Activated naive CD4-positive, alpha-beta T cell treated with anti-CD3 and anti-CD28 coated beads, Interleukin-2, amount 50 U/mL, for 24 hours (primary cell): ENCODE measurements at regions not wholly inside any gene's neighbourhood (a gene's known extent, or its start where the extent isn't known, plus 50 kb on each side); places are given as distances from the start of the nearest gene placed in this dataset.

Source experiments
- H3K27ac Mint-ChIP-seq: one replicate; pipeline ENCODE4 v1.8.0; 2021; ENCODE audit warnings: mild to moderate bottlenecking, mixed read lengths
- H3K27me3 Mint-ChIP-seq: one replicate; pipeline ENCODE4 v1.8.0; 2021; ENCODE audit warnings: mixed read lengths
- H3K36me3 Mint-ChIP-seq: one replicate; pipeline ENCODE4 v1.8.0; 2021; ENCODE audit warnings: mixed read lengths
- H3K4me1 Mint-ChIP-seq: one replicate; pipeline ENCODE4 v1.8.0; 2021; ENCODE audit warnings: mixed read lengths
- H3K4me3 Mint-ChIP-seq: one replicate; pipeline ENCODE4 v1.8.0; 2021; ENCODE audit warnings: mild to moderate bottlenecking, mixed read lengths
- H3K9me3 Mint-ChIP-seq: one replicate; pipeline ENCODE4 v1.8.0; 2021; ENCODE audit warnings: mixed read lengths

- H3K4me3 Mint-ChIP-seq: no peak overlapping the region
- no peaks in the 10 kb centered on the region for H3K9me3 Mint-ChIP-seq
- H3K27ac Mint-ChIP-seq: no peak overlapping the region
- no peaks in the 10 kb centered on the region for H3K27me3 Mint-ChIP-seq
- no peaks in the 10 kb centered on the region for H3K36me3 Mint-ChIP-seq
- H3K4me1 Mint-ChIP-seq: no peaks in the 10 kb centered on the region
These were observed 255.0 kb upstream of the SP8 start for GRCh38 chr7:21041666-21042065.

- H3K9me3 Mint-ChIP-seq: no peaks in the 10 kb centered on the region
- no peaks in the 10 kb centered on the region for H3K4me1 Mint-ChIP-seq
- H3K4me3 Mint-ChIP-seq: no peak overlapping the region
These were observed 257.7 kb upstream of the SP8 start for GRCh38 chr7:21044384-21044783.

GRCh38 chr7:21044913-21045568 is 258.4 kb upstream of the SP8 start:
- H3K9me3 Mint-ChIP-seq: no peaks in the 10 kb centered on the region
- no peaks in the 10 kb centered on the region for H3K4me1 Mint-ChIP-seq
- no peak overlapping the region for H3K27ac Mint-ChIP-seq
- no peaks in the 10 kb centered on the region for H3K36me3 Mint-ChIP-seq
- no peaks in the 10 kb centered on the region for H3K27me3 Mint-ChIP-seq
- H3K4me3 Mint-ChIP-seq: no peak overlapping the region

More at GRCh38 chr7:21044384-21044783, 257.7 kb upstream of the SP8 start:
- Mint-ChIP-seq H3K36me3 (no peaks in the 10 kb centered on the region), H3K27ac (no peak overlapping the region), H3K27me3 (no peaks in the 10 kb centered on the region)

- H3K27ac Mint-ChIP-seq: no peak overlapping the region
- H3K27me3 Mint-ChIP-seq: no peaks in the 10 kb centered on the region
- no peaks in the 10 kb centered on the region for H3K36me3 Mint-ChIP-seq
- no peaks in the 10 kb centered on the region for H3K4me1 Mint-ChIP-seq
- no peak overlapping the region for H3K4me3 Mint-ChIP-seq
- no peaks in the 10 kb centered on the region for H3K9me3 Mint-ChIP-seq
These were observed 265.2 kb upstream of the SP8 start for GRCh38 chr7:21051865-21052264.

GRCh38 chr7:21054427-21055112 is 267.9 kb upstream of the SP8 start:
- Mint-ChIP-seq H3K27me3 (peaks cover 2% of the 10 kb centered on the region), H3K27ac (no peak overlapping the region), H3K9me3 (no peaks in the 10 kb centered on the region), H3K36me3 (no peaks in the 10 kb centered on the region), H3K4me1 (no peaks in the 10 kb centered on the region), H3K4me3 (no peak overlapping the region)

GRCh38 chr7:21059069-21059468 is 272.4 kb upstream of the SP8 start:
- Mint-ChIP-seq H3K4me3 (no peak overlapping the region), H3K4me1 (no peaks in the 10 kb centered on the region), H3K36me3 (no peaks in the 10 kb centered on the region), H3K27ac (no peak overlapping the region), H3K9me3 (no peaks in the 10 kb centered on the region), H3K27me3 (peaks cover 2% of the 10 kb centered on the region)

GRCh38 chr7:21063106-21063505 is 276.4 kb upstream of the SP8 start:
- Mint-ChIP-seq H3K27ac (no peak overlapping the region), H3K27me3 (peaks cover 2% of the 10 kb centered on the region), H3K4me1 (no peaks in the 10 kb centered on the region), H3K4me3 (no peak overlapping the region), H3K9me3 (no peaks in the 10 kb centered on the region), H3K36me3 (no peaks in the 10 kb centered on the region)

GRCh38 chr7:21064698-21065648 is 278.3 kb upstream of the SP8 start:
- no peaks in the 10 kb centered on the region for H3K27me3 Mint-ChIP-seq
- H3K9me3 Mint-ChIP-seq: no peaks in the 10 kb centered on the region
- no peak overlapping the region for H3K27ac Mint-ChIP-seq
- no peaks in the 10 kb centered on the region for H3K36me3 Mint-ChIP-seq
- no peak overlapping the region for H3K4me3 Mint-ChIP-seq
- no peaks in the 10 kb centered on the region for H3K4me1 Mint-ChIP-seq

- H3K27me3 Mint-ChIP-seq: no peaks in the 10 kb centered on the region
- no peaks in the 10 kb centered on the region for H3K4me1 Mint-ChIP-seq
- no peaks in the 10 kb centered on the region for H3K36me3 Mint-ChIP-seq
- H3K4me3 Mint-ChIP-seq: no peak overlapping the region
- no peaks in the 10 kb centered on the region for H3K9me3 Mint-ChIP-seq
- no peak overlapping the region for H3K27ac Mint-ChIP-seq
These were observed 279.5 kb upstream of the SP8 start for GRCh38 chr7:21066221-21066620.

GRCh38 chr7:21067216-21067615 is 280.5 kb upstream of the SP8 start:
- no peaks in the 10 kb centered on the region for H3K27me3 Mint-ChIP-seq
- no peak overlapping the region for H3K27ac Mint-ChIP-seq
- no peaks in the 10 kb centered on the region for H3K36me3 Mint-ChIP-seq
- H3K4me1 Mint-ChIP-seq: no peaks in the 10 kb centered on the region
- no peak overlapping the region for H3K4me3 Mint-ChIP-seq
- no peaks in the 10 kb centered on the region for H3K9me3 Mint-ChIP-seq

GRCh38 chr7:21070571-21071090 is 283.9 kb upstream of the SP8 start:
- Mint-ChIP-seq H3K4me1 (no peaks in the 10 kb centered on the region), H3K4me3 (no peak overlapping the region), H3K36me3 (no peaks in the 10 kb centered on the region), H3K9me3 (no peaks in the 10 kb centered on the region), H3K27me3 (peaks cover 3% of the 10 kb centered on the region), H3K27ac (no peak overlapping the region)

- Mint-ChIP-seq H3K9me3 (no peaks in the 10 kb centered on the region), H3K4me1 (no peaks in the 10 kb centered on the region), H3K27me3 (peaks cover 3% of the 10 kb centered on the region), H3K27ac (no peak overlapping the region), H3K36me3 (no peaks in the 10 kb centered on the region), H3K4me3 (no peak overlapping the region)
These were observed 285.1 kb upstream of the SP8 start for GRCh38 chr7:21071561-21072501.

- Mint-ChIP-seq H3K27me3 (peaks cover 5% of the 10 kb centered on the region), H3K4me1 (no peaks in the 10 kb centered on the region), H3K27ac (no peak overlapping the region), H3K36me3 (no peaks in the 10 kb centered on the region), H3K4me3 (no peak overlapping the region), H3K9me3 (no peaks in the 10 kb centered on the region)
These were observed 289.4 kb upstream of the SP8 start for GRCh38 chr7:21076054-21076453.

GRCh38 chr7:21076574-21076973 is 289.9 kb upstream of the SP8 start:
- H3K27ac Mint-ChIP-seq: no peak overlapping the region

GRCh38 chr7:21077602-21078001 is 290.9 kb upstream of the SP8 start:
- H3K36me3 Mint-ChIP-seq: no peaks in the 10 kb centered on the region
- H3K4me1 Mint-ChIP-seq: no peaks in the 10 kb centered on the region
- no peak overlapping the region for H3K27ac Mint-ChIP-seq
- no peaks in the 10 kb centered on the region for H3K9me3 Mint-ChIP-seq
- H3K27me3 Mint-ChIP-seq: peaks cover 5% of the 10 kb centered on the region
- H3K4me3 Mint-ChIP-seq: no peak overlapping the region

More at GRCh38 chr7:21076574-21076973, 289.9 kb upstream of the SP8 start:
- Mint-ChIP-seq H3K27me3 (peaks cover 5% of the 10 kb centered on the region), H3K4me1 (no peaks in the 10 kb centered on the region), H3K36me3 (no peaks in the 10 kb centered on the region), H3K4me3 (no peak overlapping the region), H3K9me3 (no peaks in the 10 kb centered on the region)
